GM12878 (cell line): ENCODE measurements at regions not wholly inside any gene's neighbourhood (a gene's known extent, or its start where the extent isn't known, plus 50 kb on each side); places are given as distances from the start of the nearest gene placed in this dataset.
"Not testable (repeated sequence)": the region's sequence is repeated elsewhere in the genome, so short reads cannot be mapped to it uniquely, and the experiment has no call there.

Source experiments
- ATAC-seq: fragments of 200-7000 bp; cut with Tn5 transposase; 3 replicates; pipeline ENCODE4 v1.9.1; 2020; ENCODE audit warnings: mild to moderate bottlenecking, moderate library complexity
- BruUV-seq: library from RNA; stranded (reverse); fragments of 400-500 nt; replicated peaks from 2 replicates; lab custom pipeline; 2021; lab: Mats Ljungman, UMichigan
- CTCF ChIA-PET: fragments of 300-600 bp; sonication (Branson Sonifier 250); formaldehyde crosslinking; extraction: SDS; loops from one replicate; lab custom pipeline; 2021; ENCODE audit warnings: inconsistent platforms; lab: Yijun Ruan, JAX
- POLR2A ChIA-PET: fragments of 350-600 bp; formaldehyde crosslinking; extraction: SDS; loops from one replicate; lab custom pipeline; 2021; ENCODE audit warnings: inconsistent platforms; lab: Charles Lee
- RAD21 ChIA-PET: fragments of 300-600 bp; sonication (Branson Sonifier 250); formaldehyde crosslinking; loops from one replicate; lab custom pipeline; 2023; ENCODE audit warnings: antibody characterized with exemption; ENCODE audit not compliant: unreplicated experiment; lab: Charles Lee
- SMC1A ChIA-PET: fragments of 300-600 bp; sonication (Branson Sonifier 250); formaldehyde crosslinking; loops from one replicate; lab custom pipeline; 2023; ENCODE audit not compliant: unreplicated experiment, uncharacterized antibody; lab: Charles Lee
- DNase-seq: peaks from one replicate; pipeline ENCODE4 v3.0.0-alpha.2; 2011; ENCODE audit warnings: low read depth, low spot score
- FAIRE-seq: peaks from 3 replicates; lab custom pipeline; 2011; peaks lifted over from hg19 to GRCh38; lab: Jason Lieb, UNC
- H2AFZ ChIP-seq: 2 replicates; pipeline ENCODE4 v1.6.0; 2011; ENCODE audit warnings: low read depth, low read length, control low read depth; ENCODE audit not compliant: control insufficient read depth
- H3K27ac ChIP-seq: 2 replicates; pipeline ENCODE4 v1.5.1; 2011; ENCODE audit warnings: control low read depth; ENCODE audit not compliant: control insufficient read depth, insufficient read depth
- H3K27me3 ChIP-seq, 2 experiments: replicated peaks in 1 of 2; 2 replicates each; pipeline versions ENCODE4 v1.6.0 to v1.6.1; 2011; ENCODE audit warnings: low read length in 1 of 2; ENCODE audit not compliant: control insufficient read depth in 2 of 2, insufficient read depth in 2 of 2
- H3K36me3 ChIP-seq, 2 experiments: 2 replicates each; pipeline ENCODE4 v1.5.1; 2011; ENCODE audit warnings: low read length in 1 of 2; ENCODE audit not compliant: control insufficient read depth in 2 of 2, insufficient read depth in 2 of 2
- H3K4me1 ChIP-seq: 2 replicates; pipeline ENCODE4 v1.6.1; 2011; ENCODE audit warnings: mild to moderate bottlenecking, low read length, moderate library complexity, mixed read lengths; ENCODE audit not compliant: control insufficient read depth, insufficient read depth
- H3K4me2 ChIP-seq: 2 replicates; pipeline ENCODE4 v1.6.0; 2011; ENCODE audit warnings: control low read depth; ENCODE audit not compliant: control insufficient read depth, insufficient read depth
- H3K4me3 ChIP-seq: fragments of 200-600 bp; sonication (generic); 2 replicates; pipeline ENCODE4 v1.5.1; 2016
- H3K79me2 ChIP-seq: 2 replicates; pipeline ENCODE4 v1.6.0; 2011; ENCODE audit warnings: low read length; ENCODE audit not compliant: control insufficient read depth, insufficient read depth
- H3K9ac ChIP-seq: 2 replicates; pipeline ENCODE4 v1.8.0; 2011; ENCODE audit warnings: low read length, control low read depth, mixed read lengths; ENCODE audit not compliant: control insufficient read depth, insufficient read depth
- H3K9me3 ChIP-seq: replicated peaks from 3 replicates; pipeline ENCODE4 v1.5.1; 2011; ENCODE audit warnings: mild to moderate bottlenecking, low read length; ENCODE audit not compliant: control insufficient read depth, insufficient read depth
- H4K20me1 ChIP-seq: 2 replicates; pipeline ENCODE4 v1.6.0; 2011; ENCODE audit not compliant: control insufficient read depth, insufficient read depth
- BACH1 ChIP-seq: fragments of 450-650 bp; IDR thresholded peaks from 2 replicates; pipeline ENCODE4 v1.6.1; 2017; ENCODE audit warnings: mild to moderate bottlenecking, borderline replicate concordance
- GABPA ChIP-seq: IDR thresholded peaks from 2 replicates; pipeline ENCODE4 v1.6.1; 2014; ENCODE audit warnings: antibody characterized with exemption, low read depth, mild to moderate bottlenecking, inconsistent platforms
- HDGF ChIP-seq: fragments of 450-650 bp; IDR thresholded peaks from 2 replicates; pipeline ENCODE4 v1.6.1; 2016; ENCODE audit warnings: antibody characterized with exemption
- IKZF1 ChIP-seq: fragments of 450-650 bp; conservative IDR thresholded peaks from 2 replicates; pipeline ENCODE4 v1.6.1; 2017; ENCODE audit warnings: antibody characterized with exemption, mild to moderate bottlenecking
- NFXL1 ChIP-seq: fragments of 450-650 bp; IDR thresholded peaks from 2 replicates; pipeline ENCODE4 v1.6.1; 2017; ENCODE audit warnings: antibody characterized with exemption, mild to moderate bottlenecking, borderline replicate concordance
- NR2C2 ChIP-seq: IDR thresholded peaks from 2 replicates; pipeline ENCODE4 v1.6.1; 2011; ENCODE audit warnings: borderline replicate concordance, low read depth; ENCODE audit not compliant: control insufficient read depth, insufficient read length
- RUNX3 ChIP-seq: IDR thresholded peaks from 2 replicates; pipeline ENCODE4 v1.6.1; 2012; ENCODE audit warnings: low read length, inconsistent platforms
- SMAD5 ChIP-seq: IDR thresholded peaks from 2 replicates; pipeline ENCODE4 v1.6.1; 2016; ENCODE audit warnings: antibody characterized with exemption, low read depth
- SUZ12 ChIP-seq: fragments of 200-600 bp; sonication (generic); IDR thresholded peaks from one replicate; pipeline ENCODE4 v1.6.1; 2018; ENCODE audit warnings: antibody characterized with exemption, mild to moderate bottlenecking; ENCODE audit not compliant: unreplicated experiment
- YBX1 ChIP-seq: fragments of 450-650 bp; IDR thresholded peaks from 2 replicates; pipeline ENCODE4 v1.6.1; 2016; ENCODE audit warnings: antibody characterized with exemption
- WGBS: methylation state at CpG from one replicate; pipeline ENCODE4 v1.1.6; 2016; ENCODE audit warnings: low lambda C conversion rate; ENCODE audit not compliant: insufficient replicate concordance, insufficient coverage; ENCODE audit errors: missing lambda C conversion rate; 5-methylcytosine and 5-hydroxymethylcytosine counted together
- in situ Hi-C: fragments of 300-500 bp; cut with MboI; formaldehyde crosslinking; loops from 9 replicates; pipeline ENCODE4 v1.14.3; 2018; ENCODE audit warnings: mixed read lengths
- intact Hi-C: fragments of 100-400 bp; cut with micrococcal nuclease; formaldehyde crosslinking; loops from one replicate; pipeline ENCODE4 v1.14.2; 2022; ENCODE audit not compliant: unreplicated experiment
- TF ChIP-seq, protein P1 (sequence below): IDR thresholded peaks from 2 replicates; pipeline ENCODE4 v1.6.1; 2011; ENCODE audit warnings: low read depth, low read length, improper control_type of control experiment, borderline replicate concordance
- TF ChIP-seq, protein P2 (sequence below): fragments of 150-350 bp; IDR thresholded peaks from 2 replicates; pipeline ENCODE4 v1.6.1; 2014; ENCODE audit warnings: mild to moderate bottlenecking, low read depth, low read length
- TF ChIP-seq, protein P3 (sequence below): IDR thresholded peaks from 2 replicates; pipeline ENCODE4 v1.6.1; 2012; ENCODE audit warnings: low read length, inconsistent platforms

DNA sequence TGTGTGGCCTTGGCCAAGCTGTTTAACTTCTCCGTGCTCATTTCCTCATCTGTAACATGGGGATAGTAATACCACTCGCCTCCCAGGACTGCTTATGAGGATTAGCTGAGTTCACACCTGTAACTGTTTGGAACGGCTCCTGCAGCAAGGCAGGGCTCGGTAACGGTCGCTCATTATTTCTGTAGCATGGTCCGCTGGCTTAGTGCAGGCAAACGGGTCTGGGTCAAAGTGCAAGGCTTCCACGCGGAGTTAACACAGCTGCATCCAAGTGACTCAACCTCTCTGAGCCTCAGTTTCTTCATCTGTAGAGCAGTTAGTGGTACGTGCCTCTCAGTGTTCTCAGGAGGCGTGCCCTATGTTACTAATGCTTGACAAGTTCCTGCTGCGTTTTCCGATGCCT lies 94.3 kb upstream of the YWHAQ start:
- H3K9me3 ChIP-seq: no peaks in the 10 kb centered on the region
- RAD21 ChIA-PET: no interaction called here
- no peaks in the 10 kb centered on the region for H4K20me1 ChIP-seq
- H3K36me3 ChIP-seq: no peaks in the 10 kb centered on the region
- BruUV-seq: no TSS peak
- in situ Hi-C loops (no loop called here), intact Hi-C loops (no loop called here)
- no peak overlapping the region for H3K4me2 ChIP-seq
- CTCF ChIA-PET: no interaction called here
- no peak overlapping the region for H3K27ac ChIP-seq
- no peak for TF ChIP-seq GABPA
- TF ChIP-seq, protein P1, sequence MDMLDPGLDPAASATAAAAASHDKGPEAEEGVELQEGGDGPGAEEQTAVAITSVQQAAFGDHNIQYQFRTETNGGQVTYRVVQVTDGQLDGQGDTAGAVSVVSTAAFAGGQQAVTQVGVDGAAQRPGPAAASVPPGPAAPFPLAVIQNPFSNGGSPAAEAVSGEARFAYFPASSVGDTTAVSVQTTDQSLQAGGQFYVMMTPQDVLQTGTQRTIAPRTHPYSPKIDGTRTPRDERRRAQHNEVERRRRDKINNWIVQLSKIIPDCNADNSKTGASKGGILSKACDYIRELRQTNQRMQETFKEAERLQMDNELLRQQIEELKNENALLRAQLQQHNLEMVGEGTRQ: no peak
- no peak for TF ChIP-seq RUNX3
- TF ChIP-seq, protein P2, sequence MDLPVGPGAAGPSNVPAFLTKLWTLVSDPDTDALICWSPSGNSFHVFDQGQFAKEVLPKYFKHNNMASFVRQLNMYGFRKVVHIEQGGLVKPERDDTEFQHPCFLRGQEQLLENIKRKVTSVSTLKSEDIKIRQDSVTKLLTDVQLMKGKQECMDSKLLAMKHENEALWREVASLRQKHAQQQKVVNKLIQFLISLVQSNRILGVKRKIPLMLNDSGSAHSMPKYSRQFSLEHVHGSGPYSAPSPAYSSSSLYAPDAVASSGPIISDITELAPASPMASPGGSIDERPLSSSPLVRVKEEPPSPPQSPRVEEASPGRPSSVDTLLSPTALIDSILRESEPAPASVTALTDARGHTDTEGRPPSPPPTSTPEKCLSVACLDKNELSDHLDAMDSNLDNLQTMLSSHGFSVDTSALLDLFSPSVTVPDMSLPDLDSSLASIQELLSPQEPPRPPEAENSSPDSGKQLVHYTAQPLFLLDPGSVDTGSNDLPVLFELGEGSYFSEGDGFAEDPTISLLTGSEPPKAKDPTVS: no peak
- TF ChIP-seq BACH1: no peak
- TF ChIP-seq NR2C2: no peak
- no peak for TF ChIP-seq IKZF1
- TF ChIP-seq NFXL1: no peak
- no peak for TF ChIP-seq YBX1
- TF ChIP-seq, protein P3, sequence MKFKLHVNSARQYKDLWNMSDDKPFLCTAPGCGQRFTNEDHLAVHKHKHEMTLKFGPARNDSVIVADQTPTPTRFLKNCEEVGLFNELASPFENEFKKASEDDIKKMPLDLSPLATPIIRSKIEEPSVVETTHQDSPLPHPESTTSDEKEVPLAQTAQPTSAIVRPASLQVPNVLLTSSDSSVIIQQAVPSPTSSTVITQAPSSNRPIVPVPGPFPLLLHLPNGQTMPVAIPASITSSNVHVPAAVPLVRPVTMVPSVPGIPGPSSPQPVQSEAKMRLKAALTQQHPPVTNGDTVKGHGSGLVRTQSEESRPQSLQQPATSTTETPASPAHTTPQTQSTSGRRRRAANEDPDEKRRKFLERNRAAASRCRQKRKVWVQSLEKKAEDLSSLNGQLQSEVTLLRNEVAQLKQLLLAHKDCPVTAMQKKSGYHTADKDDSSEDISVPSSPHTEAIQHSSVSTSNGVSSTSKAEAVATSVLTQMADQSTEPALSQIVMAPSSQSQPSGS: no peak
- no peak for TF ChIP-seq SMAD5
- TF ChIP-seq SUZ12: no peak
- no peak for TF ChIP-seq HDGF
- FAIRE-seq: no peak
- H3K79me2 ChIP-seq: no peaks in the 10 kb centered on the region
- H3K4me1 ChIP-seq: no peaks in the 10 kb centered on the region; the same call in 1 of the 2 replicates
- no peak overlapping the region for H2AFZ ChIP-seq
- no peak overlapping the region for H3K4me3 ChIP-seq
- POLR2A ChIA-PET: no interaction called here
- 72% methylated on average over 14 of the region's 14 CpGs for WGBS
- SMC1A ChIA-PET: interaction anchor here (0.6 to 1.0 kb wide), 2 partner anchors 23 to 105 kb away, joined by 3 to 4 read pairs; no protein-coding TSS in a partner anchor
- H3K27me3 ChIP-seq: no peaks in the 10 kb centered on the region; a peak in 1 of 4 replicates
- no peak for ATAC-seq
- no peak overlapping the region for H3K9ac ChIP-seq
- DNase-seq: no peak

DNA sequence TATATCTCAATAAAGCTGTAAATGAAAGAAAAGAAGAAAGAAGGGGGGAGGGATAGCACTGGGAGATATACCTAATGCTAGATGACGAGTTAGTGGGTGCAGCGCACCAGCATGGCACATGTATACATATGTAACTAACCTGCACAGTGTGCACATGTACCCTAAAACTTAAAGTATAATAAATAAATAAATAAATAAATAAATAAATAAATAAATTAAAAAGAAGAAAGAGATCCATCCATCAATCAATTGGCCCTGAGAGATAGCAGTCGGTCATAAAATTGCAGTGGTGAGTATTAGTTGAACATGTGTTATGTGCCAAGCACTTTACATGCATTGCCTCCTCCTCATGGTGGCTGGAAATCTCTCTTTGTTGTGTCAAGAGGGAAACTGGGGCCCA lies 95.2 kb upstream of the YWHAQ start:
- DNase-seq, intact Hi-C loops, H4K20me1 ChIP-seq, H3K9ac ChIP-seq, H3K27me3 ChIP-seq, FAIRE-seq, H3K79me2 ChIP-seq, H2AFZ ChIP-seq, H3K4me3 ChIP-seq, H3K27ac ChIP-seq, in situ Hi-C loops, RAD21 ChIA-PET, H3K4me2 ChIP-seq, SMC1A ChIA-PET, BruUV-seq, H3K36me3 ChIP-seq, H3K9me3 ChIP-seq, POLR2A ChIA-PET, ATAC-seq, H3K4me1 ChIP-seq: not testable (repeated sequence)
- 53% methylated on average over 3 of the region's 3 CpGs for WGBS
- CTCF ChIA-PET: interaction anchor here (0.7 kb wide), 1 partner anchor 47 kb away, joined by 3 read pairs; no protein-coding TSS in a partner anchor
